ENCODE measurements at regions not wholly inside any gene's neighbourhood (a gene's known extent, or its start where the extent isn't known, plus 50 kb on each side); places are given as distances from the start of the nearest gene placed in this dataset.

DNA sequence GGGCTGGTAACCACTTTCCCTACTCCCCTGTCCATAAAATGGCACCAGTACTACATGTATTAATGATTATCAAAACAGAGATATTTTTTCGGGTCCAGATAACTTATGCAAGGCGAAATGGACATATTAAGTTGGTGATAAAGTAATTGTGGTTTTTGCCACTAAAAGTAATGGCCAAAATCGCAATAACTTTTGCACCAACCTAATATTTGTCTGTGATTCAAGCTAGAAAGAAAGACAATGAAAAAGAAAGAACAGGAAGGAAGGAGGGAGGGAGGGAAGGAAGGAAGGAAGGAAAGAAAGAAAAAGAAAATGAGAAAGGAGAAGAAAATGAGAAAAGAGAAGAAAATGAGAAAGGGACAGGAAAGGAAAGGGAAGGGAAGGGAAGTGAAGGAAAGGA is 922.9 kb downstream of the TBC1D32 start:
- in situ Hi-C loops (cut with MboI; ENCODE audit: low pct_unique_long_range_greater_than_20kb, low sequenced_read_pairs, unreplicated experiment), result no loop called here
- TF ChIP-seq, protein P1, sequence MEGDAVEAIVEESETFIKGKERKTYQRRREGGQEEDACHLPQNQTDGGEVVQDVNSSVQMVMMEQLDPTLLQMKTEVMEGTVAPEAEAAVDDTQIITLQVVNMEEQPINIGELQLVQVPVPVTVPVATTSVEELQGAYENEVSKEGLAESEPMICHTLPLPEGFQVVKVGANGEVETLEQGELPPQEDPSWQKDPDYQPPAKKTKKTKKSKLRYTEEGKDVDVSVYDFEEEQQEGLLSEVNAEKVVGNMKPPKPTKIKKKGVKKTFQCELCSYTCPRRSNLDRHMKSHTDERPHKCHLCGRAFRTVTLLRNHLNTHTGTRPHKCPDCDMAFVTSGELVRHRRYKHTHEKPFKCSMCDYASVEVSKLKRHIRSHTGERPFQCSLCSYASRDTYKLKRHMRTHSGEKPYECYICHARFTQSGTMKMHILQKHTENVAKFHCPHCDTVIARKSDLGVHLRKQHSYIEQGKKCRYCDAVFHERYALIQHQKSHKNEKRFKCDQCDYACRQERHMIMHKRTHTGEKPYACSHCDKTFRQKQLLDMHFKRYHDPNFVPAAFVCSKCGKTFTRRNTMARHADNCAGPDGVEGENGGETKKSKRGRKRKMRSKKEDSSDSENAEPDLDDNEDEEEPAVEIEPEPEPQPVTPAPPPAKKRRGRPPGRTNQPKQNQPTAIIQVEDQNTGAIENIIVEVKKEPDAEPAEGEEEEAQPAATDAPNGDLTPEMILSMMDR (IDR thresholded peaks at IDR 0.05; ENCODE audit: extremely low read depth, insufficient read depth, missing control alignments), result no peak
- no peak for DNase-seq (ENCODE audit: low spot score)

DNA sequence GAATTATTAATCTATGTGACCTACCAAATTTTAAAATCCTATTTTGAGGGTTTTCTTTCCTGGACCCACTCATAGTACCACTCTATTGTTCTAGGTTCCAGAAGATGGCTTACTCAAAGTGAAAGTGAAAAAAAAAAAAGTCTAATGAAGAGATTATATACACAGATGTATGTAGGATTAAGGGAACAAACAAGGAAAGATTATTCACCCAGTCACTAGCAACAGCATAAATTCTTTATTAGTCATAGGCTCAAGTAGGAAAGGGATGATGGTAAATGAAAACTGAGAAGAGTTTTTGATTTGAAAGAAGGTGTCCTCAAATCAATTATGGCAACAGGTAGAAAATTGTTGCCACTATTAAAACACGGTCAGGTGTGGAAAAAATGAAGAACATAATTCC is 923.7 kb downstream of the TBC1D32 start:
- TF ChIP-seq, protein P1 (IDR thresholded peaks at IDR 0.05; ENCODE audit: extremely low read depth, insufficient read depth, missing control alignments), result no peak
- in situ Hi-C loops (cut with MboI; ENCODE audit: low pct_unique_long_range_greater_than_20kb, low sequenced_read_pairs, unreplicated experiment), result no loop called here
- DNase-seq (ENCODE audit: low spot score), result no peak

DNA sequence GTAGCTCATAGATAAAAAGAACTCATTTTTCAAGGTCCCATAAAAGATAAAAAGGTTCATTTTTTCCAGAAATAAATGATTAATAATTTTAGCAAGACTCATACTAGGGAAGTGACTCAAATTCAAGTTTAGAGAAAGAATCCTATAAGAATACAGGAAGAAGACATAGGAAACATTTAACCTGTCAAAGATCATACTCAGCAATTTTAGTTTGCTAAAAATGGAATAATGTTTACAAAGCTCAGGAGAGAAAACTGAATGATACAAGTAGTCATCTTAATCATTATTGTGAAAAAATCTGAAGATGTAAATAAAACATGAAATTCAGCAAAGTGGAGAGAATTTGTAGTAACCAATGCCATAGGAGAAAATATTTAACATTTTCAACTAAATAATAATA is 926.6 kb downstream of the TBC1D32 start:
- DNase-seq (ENCODE audit: low spot score), result no peak
- TF ChIP-seq, protein P1 (IDR thresholded peaks at IDR 0.05; ENCODE audit: extremely low read depth, insufficient read depth, missing control alignments), result no peak
- in situ Hi-C loops (cut with MboI; ENCODE audit: low pct_unique_long_range_greater_than_20kb, low sequenced_read_pairs, unreplicated experiment), result no loop called here

DNA sequence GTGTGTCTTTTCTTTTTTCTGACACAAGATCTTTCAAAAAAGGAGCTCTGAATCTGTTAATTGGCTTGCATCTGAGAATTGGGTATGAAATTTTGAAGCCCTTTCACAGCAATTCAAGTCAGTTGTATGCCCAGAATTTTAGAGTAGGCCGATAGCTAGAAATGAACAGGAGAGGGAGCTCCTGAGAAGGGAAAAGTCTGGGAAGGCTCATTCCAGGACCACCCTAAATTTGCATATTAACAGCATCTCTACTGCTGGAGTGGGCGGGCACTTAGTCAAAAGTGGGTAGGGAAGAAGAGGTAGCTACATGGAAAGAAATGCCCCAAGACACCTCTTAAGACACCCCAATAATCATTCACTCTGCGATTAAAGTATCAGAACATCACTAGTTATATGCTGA is 928.3 kb downstream of the TBC1D32 start:
- no peak for DNase-seq (ENCODE audit: low spot score)
- TF ChIP-seq, protein P1 (IDR thresholded peaks at IDR 0.05; ENCODE audit: extremely low read depth, insufficient read depth, missing control alignments), result no peak
- in situ Hi-C loops (cut with MboI; ENCODE audit: low pct_unique_long_range_greater_than_20kb, low sequenced_read_pairs, unreplicated experiment), result no loop called here

DNA sequence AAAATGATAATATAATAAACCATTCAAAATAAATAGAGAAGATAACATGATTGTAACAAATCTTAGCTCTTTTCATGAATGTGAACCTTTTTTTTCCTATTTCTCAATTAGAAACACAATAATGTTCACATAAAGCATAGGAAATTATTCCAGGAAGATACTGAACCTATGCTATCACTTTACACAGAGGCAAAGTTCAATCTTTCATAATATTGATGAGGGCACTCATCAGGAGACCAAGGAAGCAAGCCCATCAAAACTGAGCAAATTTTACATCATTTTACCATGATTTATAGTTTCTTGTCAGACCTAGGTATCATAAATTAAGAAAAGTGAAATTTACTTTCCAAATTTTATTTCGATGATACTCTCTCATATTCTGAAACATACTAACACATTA is 938.5 kb downstream of the TBC1D32 start:
- in situ Hi-C loops (cut with MboI; ENCODE audit: low pct_unique_long_range_greater_than_20kb, low sequenced_read_pairs, unreplicated experiment), result no loop called here
- no peak for DNase-seq (ENCODE audit: low spot score)
- TF ChIP-seq, protein P1 (IDR thresholded peaks at IDR 0.05; ENCODE audit: extremely low read depth, insufficient read depth, missing control alignments), result no peak

DNA sequence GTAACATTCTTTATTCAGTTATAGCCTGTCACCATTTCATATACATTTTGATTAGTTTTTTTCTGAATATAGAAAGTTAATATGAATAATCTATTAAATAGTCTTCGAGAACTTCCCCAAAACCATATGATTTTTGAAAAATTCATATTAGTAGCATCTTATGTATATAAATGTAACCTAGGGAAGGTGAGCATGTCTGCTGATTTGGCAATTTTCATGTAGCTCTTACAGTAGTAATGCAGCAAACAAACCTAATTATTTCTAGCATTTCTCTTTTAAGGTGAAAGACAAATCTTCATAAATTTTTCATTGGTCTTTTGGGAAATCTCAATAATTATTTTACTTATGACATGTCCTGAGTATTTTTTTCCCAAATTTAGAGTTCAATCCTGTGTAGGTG is 939.0 kb downstream of the TBC1D32 start:
- in situ Hi-C loops (cut with MboI; ENCODE audit: low pct_unique_long_range_greater_than_20kb, low sequenced_read_pairs, unreplicated experiment), result no loop called here
- TF ChIP-seq, protein P1 (IDR thresholded peaks at IDR 0.05; ENCODE audit: extremely low read depth, insufficient read depth, missing control alignments), result no peak
- DNase-seq (ENCODE audit: low spot score), result no peak

DNA sequence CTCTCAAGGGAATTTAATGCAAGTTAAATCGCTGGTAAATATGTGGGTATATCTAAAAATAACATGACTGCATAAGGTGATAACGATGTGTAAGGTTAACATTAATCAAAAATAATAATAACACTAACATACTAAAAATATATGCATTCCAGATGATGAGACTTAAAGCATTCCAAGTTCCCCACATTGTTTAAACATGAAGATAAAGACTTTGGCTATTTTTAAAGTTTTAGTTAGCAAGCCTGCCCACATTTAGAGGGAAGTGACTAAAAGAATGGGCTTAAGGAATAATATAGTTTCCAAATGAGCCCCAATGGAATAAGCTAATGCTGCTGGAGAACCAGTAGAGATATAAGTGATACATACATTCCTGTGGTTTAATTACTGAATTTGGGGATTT is 941.3 kb downstream of the TBC1D32 start:
- DNase-seq (ENCODE audit: low spot score), result no peak
- in situ Hi-C loops (cut with MboI; ENCODE audit: low pct_unique_long_range_greater_than_20kb, low sequenced_read_pairs, unreplicated experiment), result no loop called here
- TF ChIP-seq, protein P1 (IDR thresholded peaks at IDR 0.05; ENCODE audit: extremely low read depth, insufficient read depth, missing control alignments), result no peak

All from GM13977 (cell line).